H54 (cell line): ENCODE measurements at regions not wholly inside any gene's neighbourhood (a gene's known extent, or its start where the extent isn't known, plus 50 kb on each side); places are given as distances from the start of the nearest gene placed in this dataset.

Experiments used
- DNase-seq: peaks from one replicate; pipeline ENCODE4 v3.0.0; 2011; ENCODE audit warnings: low spot score, mixed read lengths; ENCODE audit not compliant: insufficient read length
- FAIRE-seq: peaks from 3 replicates; lab custom pipeline; 2011; peaks lifted over from hg19 to GRCh38; lab: Jason Lieb, UNC
- POLR2A ChIP-seq: IDR thresholded peaks from 2 replicates; pipeline ENCODE4 v1.6.1; 2011; ENCODE audit warnings: low read depth, mild to moderate bottlenecking, low read length

DNA sequence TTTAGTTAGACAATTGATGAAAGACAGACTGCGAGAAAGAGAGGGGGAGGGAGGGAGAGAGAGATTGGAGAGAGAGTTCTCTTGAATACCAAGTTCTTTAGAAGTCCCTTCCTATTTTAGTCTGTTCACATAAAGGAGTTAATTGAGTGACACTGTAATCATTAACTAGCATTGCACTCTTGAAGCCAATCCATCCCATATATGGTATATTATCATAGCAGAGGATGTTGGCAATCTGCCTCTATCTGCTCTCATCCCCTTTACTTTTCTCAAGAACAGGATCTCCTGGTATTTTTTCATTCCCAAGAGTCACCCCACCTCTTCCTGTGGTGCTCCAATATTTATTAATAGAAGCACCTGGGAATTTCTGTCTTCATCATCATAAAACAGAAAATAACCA lies 959.6 kb upstream of the NDST4 start:
- no peak for TF ChIP-seq POLR2A
- FAIRE-seq (no peak), DNase-seq (no peak)

DNA sequence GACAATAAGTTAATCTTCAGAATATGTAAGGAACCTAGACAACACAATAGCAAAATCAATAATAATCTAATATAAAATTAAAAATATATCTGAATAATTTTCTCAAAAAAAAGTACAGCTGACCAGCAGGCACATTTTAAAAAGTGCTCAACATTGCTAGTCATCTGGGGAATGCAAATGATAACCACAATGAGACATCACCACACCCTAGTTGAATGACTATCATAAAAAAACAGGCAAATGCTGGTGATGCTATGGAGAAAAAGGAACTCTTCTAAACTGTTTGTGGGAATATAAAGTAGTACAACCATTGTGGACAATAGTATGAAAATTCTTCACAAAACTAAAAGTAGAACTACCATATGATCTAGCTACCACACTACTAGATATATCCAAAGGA lies 956.9 kb upstream of the NDST4 start:
- DNase-seq (no peak), FAIRE-seq (no peak)
- TF ChIP-seq POLR2A = no peak

DNA sequence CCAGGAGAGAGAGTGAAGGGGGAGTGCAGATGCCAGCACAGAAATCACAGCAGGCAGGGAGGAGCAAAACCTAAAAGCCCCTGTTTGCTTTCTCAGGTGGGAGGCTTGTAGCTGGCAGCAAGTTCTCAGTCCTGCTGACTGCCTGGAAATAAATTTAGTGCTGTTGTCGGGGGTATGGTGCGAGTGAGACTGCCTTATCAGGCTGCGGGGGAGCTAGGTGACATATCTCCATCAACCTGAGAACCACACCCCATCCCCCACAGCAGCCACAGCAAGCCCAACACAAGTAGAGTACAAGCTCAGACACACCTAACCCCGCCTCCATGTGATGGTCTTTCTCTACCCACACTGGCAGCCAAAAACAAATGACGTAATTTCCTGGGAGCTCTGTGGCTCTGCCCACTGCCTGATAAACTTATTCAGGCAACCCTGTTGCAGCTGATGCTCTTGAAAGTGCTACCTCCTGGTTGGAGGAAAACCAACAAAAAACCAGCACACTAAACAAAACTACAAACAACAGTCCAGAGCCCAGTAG lies 953.4 kb upstream of the NDST4 start:
- no peak for DNase-seq
- no peak for TF ChIP-seq POLR2A
- FAIRE-seq = no peak

DNA sequence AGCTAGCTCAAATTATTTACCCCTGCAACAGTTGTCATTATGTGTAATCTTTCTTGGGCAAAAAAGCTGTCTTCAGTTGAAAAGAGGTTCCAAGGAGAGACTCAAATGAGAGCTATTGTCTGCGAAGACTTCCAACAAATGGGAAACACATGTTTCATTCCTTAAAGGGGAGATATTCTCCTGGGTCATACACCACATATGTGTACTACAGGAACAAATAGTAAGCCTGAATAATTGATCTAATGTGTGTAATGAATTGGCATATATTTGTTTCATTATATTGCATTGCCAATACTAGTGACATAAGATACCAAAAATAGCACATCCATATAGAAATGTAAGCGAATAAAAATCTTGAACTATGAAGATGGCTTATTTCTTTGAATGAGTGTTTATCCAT lies 950.9 kb upstream of the NDST4 start:
- no peak for TF ChIP-seq POLR2A
- DNase-seq = no peak
- FAIRE-seq = no peak

DNA sequence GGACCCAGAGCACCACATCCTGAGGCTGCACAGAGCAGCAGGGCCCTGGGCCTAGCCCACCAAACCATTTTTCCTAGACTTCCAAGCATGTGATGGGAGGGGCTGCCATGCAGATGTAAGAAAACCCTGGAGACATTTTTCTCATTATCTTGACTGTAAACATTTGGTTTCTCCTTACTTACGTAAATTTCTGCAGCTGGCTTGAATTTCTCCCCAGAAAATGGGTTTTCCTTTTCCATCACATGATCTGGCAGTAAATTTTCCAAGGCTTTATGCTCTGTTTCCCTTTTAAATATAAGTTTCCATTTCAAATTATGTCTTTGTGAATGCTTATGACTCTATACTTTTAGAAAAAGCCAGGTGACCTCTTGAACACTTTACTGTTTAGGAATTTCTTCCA lies 945.9 kb upstream of the NDST4 start:
- no peak for DNase-seq
- no peak for TF ChIP-seq POLR2A
- FAIRE-seq = no peak

DNA sequence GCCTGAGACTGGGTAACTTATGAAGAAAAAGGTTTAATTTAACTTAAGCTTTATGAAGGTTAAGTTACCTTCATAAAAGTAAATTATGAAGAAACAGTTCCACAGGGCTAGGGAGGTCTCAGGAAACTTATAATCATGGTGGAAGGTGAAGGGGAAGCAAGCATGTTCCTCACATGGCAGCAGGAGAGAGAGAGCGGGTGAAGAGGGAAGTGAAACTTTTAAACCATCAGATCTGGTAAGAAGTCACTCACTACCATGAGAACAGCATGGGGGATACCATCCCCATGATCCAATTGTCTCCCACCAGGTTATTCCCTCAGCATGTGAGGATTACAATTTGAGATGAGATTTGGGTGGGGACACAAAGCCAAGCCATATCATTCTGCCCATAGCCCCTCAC lies 944.7 kb upstream of the NDST4 start:
- TF ChIP-seq POLR2A = no peak
- DNase-seq (no peak), FAIRE-seq (no peak)

DNA sequence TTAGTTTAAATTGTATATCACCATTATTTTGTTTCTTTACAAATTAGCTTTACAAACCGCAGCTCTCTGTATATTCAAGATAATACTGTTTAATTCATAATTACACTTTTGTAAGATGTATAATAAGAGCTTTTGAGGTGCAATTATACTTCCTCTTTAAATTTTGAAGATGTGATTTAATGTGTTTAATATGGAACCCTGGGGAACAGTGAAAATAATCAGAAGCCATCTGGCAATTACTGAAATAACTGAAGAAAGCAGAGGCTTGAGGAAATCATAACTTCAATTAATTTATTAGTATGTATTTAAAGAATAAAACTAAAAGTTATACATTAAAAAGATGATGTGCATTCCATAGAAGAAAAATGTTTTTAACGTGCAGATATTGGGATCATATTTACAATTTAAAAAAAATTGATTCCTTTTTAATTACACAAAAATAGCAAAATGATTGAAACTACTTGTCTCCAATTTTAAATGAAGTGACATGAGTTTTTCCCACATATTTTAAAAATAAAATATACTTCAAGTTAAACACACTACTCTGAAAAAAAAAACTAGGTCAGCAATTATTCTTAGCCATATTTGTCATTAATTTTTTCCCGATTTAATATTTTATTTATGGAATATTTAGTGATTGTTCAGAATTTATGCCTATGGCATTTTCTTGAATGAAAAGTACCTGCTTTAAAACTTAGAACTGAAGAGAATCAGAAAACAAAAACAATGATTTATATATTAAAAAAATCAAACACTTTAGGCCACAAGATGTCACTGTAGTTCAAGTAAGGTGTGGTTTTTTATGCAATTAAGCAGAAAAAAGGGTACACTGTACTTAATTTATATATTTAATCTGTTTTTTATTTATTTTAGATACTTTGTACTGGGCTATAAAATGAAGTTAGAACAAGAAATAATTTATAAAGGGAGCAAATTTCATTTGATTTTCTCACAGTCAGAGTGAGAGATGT lies 942.7 kb upstream of the NDST4 start:
- no peak for TF ChIP-seq POLR2A
- DNase-seq (no peak), FAIRE-seq (no peak)

DNA sequence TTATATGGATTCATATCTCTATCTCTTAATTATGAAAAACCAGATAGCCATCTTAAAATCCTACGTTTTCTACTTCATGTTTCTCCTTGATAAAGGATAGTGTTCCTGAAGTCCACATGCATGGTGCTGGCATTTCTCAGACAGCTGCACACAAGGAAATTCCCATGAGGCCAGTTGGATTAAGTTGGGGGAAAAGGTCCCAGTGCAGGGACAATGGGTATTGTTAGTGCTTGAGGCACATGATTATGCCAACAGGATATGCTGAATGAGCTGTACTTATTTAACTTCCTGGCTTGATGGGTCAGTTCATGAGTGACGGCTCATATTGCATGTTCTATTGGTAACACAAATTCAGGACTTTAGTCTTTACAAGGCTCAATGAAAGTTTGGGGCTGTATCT lies 913.9 kb upstream of the NDST4 start:
- FAIRE-seq (no peak), DNase-seq (no peak)
- TF ChIP-seq POLR2A = no peak

DNA sequence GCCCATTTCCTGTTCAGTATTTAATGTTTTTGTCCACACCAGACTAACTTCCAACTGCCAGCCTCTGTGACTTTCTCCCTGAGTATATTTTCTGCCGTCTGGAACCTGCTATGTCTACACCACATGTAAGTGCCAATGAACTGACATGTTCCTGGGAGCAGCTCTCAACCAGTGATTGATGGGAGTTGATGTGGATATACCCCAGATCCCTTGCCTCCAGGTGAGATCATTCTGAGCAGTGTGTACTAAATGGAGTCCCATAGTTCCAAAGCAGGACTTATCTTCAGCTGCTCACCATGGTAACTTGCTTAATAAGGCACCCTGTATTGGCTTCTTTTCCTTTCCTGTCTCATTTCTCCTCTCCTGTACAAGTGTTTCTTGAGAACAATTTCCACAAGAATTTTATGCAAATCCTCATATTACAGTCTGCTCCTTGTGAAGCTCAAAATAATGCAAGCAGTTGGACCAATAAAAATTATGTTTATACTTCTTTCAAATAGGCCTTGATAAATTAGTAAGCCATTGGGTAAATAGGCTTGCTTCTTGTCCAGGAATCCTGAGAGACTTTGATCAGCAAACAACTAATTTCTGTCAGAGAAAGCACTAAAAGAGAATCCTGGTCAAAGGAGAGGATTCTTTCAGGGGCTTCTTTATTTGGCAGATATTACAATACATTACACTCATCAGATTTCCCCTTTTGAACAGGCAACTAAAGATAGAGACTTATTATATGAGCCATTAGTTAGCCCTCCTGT lies 911.7 kb upstream of the NDST4 start:
- DNase-seq (no peak), FAIRE-seq (no peak)
- TF ChIP-seq POLR2A = no peak

DNA sequence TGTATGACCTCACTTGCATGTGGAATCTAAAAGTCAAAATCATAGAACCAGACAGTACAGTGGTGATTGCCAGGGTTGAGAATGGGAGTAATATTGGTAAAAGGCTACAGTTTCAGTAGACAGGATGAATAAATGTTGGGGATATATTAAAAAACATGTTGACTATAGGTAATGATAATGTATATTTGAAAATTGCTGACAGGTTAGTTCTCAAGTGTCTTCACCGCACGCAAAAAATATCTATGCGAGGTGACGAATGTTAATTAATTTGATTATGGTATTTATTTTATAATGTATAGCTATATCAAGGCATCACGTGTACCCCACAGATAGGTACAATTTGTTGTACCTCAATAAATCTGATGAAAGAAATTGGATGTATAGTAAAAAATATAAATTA lies 909.6 kb upstream of the NDST4 start:
- FAIRE-seq (no peak), DNase-seq (no peak)
- TF ChIP-seq POLR2A = no peak

DNA sequence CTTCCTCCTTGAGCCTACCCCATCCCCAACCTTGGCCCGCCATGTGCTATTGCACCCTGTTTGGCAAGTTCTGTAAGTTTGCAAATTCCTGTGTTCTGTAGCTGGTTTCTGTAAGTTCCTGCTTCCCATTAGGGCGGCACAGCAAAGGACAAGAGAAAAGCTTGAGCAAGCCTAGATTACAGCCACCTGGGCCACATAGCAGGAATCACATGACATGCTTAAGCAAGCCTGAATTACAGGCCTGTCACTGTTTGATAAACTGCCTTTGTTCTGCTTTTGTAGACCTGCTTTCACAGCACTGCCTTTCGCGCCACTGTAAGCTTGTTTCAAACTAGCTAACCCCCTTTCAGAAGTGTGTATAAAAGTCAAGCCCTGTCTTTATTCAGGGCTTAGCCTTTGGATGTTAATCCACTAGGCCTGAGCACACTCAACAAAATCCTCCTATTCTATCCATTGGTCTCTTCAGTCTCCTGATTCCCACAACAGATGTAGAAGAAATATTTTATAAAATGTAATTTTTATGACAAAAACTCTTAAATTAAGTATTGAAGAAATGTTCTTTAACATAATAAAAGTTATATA lies 906.8 kb upstream of the NDST4 start:
- no peak for TF ChIP-seq POLR2A
- DNase-seq (no peak), FAIRE-seq (no peak)

DNA sequence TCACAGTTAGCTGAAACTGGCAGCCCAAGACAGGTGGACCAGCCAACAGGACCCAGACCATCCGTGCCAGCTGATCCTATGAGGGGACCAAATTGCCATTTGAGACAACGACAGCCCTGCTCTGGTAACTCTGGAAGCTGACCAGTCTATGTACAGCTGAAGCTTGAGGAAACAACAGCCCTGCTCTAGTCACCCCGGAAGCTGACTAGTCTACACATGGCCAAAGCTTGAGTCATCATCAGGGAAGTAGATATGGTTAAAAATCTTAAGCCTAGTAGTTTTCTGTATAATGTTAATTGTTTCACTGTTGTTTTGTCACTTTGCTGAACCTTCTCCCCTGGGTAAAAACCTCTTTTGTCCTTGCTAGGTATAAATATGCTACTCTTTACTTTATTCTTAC lies 905.4 kb upstream of the NDST4 start:
- FAIRE-seq (no peak), DNase-seq (no peak)
- no peak for TF ChIP-seq POLR2A

DNA sequence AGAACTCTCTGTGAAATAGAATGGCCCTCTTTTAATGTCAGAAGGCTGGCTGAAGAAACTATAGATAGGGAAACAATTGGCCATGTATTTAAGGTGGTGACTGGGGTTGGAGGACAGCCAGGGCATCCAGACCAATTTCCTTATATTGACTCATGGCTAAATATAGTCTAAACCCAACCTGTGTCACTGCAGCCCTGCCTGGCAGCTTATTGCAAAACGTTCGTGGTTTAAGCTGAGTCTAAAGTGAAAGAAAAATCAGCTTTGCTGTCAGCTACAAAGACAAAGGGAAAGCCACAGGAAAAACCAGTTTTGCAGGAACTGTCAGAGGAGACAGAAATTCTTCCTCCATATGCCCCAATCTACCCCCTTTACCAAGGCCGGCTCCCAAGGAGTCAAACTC lies 902.8 kb upstream of the NDST4 start:
- no peak for DNase-seq
- FAIRE-seq = no peak
- TF ChIP-seq POLR2A = no peak

DNA sequence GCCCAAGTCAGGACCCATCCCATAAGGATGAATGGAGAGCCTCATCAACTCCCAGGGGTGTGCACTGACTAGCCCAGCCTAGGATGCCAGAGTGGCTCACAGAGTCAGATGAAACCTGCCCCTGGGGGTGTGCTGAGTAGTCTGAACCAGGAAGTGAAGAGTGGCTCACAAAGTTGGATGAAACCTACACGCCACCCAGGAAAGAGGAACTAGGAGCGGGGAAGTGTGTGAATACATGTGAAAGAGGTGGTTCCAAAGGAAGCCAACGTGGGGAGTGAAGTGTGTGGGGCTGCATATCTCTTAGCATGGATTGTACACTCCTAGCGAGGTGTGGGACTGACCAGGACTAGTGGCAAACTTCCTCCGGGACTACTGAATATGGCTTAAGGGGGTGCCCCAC lies 902.1 kb upstream of the NDST4 start:
- FAIRE-seq = no peak
- no peak for DNase-seq
- no peak for TF ChIP-seq POLR2A
